Prostate gland (tissue), 2 donors: ENCODE measurements at regions not wholly inside any gene's neighbourhood (a gene's known extent, or its start where the extent isn't known, plus 50 kb on each side); places are given as distances from the start of the nearest gene placed in this dataset.

Experiments used
- POLR2A ChIP-seq: fragments of 450-650 bp; IDR thresholded peaks from one replicate; pipeline ENCODE4 v1.6.1; 2016; ENCODE audit warnings: antibody characterized with exemption, mild to moderate bottlenecking
- POLR2AphosphoS5 ChIP-seq: sonication (generic); formaldehyde crosslinking; IDR thresholded peaks from one replicate; pipeline ENCODE4 v1.6.1; 2017; ENCODE audit warnings: antibody characterized with exemption
- TF ChIP-seq, protein P1 (sequence below), 4 experiments: fragments of 200-600 bp in 2 of 4; fragments of 450-650 bp in 2 of 4; sonication (generic) in 2 of 4; IDR thresholded peaks; 1 replicate in 3 of 4; 2 replicates in 1 of 4; pipeline ENCODE4 v1.5.1; 2016 to 2019; ENCODE audit warnings: antibody characterized with exemption in 4 of 4, mild to moderate bottlenecking in 2 of 4, moderate library complexity in 2 of 4

DNA sequence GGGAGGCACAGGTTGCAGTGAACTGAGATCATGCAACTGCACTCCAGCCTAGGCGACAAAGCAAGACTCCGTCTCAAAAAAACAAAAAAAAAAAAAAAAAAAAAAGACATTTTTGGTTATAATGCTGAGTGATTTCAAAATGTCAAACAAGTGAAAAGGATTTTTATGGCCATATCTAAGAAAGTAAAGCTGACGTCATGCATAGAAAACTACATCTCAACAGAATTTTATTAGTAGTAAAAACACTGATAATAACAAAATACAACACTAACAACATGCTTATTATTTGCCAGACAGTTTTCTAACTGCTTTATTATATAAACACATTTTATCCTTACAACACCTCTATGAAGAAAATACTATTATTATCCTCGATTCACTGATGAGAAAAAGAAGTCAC is 833.0 kb upstream of the WWC1 start:
- TF ChIP-seq, protein P1, sequence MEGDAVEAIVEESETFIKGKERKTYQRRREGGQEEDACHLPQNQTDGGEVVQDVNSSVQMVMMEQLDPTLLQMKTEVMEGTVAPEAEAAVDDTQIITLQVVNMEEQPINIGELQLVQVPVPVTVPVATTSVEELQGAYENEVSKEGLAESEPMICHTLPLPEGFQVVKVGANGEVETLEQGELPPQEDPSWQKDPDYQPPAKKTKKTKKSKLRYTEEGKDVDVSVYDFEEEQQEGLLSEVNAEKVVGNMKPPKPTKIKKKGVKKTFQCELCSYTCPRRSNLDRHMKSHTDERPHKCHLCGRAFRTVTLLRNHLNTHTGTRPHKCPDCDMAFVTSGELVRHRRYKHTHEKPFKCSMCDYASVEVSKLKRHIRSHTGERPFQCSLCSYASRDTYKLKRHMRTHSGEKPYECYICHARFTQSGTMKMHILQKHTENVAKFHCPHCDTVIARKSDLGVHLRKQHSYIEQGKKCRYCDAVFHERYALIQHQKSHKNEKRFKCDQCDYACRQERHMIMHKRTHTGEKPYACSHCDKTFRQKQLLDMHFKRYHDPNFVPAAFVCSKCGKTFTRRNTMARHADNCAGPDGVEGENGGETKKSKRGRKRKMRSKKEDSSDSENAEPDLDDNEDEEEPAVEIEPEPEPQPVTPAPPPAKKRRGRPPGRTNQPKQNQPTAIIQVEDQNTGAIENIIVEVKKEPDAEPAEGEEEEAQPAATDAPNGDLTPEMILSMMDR (IDR thresholded peaks at IDR 0.05) = no peak
- no peak for TF ChIP-seq POLR2A
- no peak for TF ChIP-seq POLR2AphosphoS5
